GM19238 (cell line): ENCODE measurements at regions not wholly inside any gene's neighbourhood (a gene's known extent, or its start where the extent isn't known, plus 50 kb on each side); places are given as distances from the start of the nearest gene placed in this dataset.

Source experiments
- DNase-seq: peaks from one replicate; pipeline ENCODE4 v3.0.0; 2011; ENCODE audit warnings: low spot score; ENCODE audit not compliant: insufficient read length

DNA sequence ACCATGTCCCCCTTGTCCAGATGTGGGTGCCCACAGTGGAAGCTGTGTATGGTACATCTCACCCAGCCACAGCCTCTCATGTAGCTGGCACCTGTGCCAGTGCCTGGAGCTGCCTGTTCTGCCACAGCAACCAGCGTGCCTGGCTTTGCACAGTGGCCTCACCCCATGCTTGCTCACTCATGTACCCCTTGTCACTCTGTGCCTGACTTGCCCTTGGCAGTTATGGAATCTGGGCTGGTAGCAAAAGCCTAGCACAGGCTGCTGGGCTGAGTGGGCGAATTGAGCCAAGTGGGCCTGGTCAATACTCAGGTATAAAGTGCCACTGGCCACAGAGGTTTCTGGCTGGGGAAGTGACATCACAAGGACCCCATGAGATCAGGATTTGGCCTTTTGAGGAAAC is 264.2 kb downstream of the INSC start:
- no peak for DNase-seq

- no peak for DNase-seq
Measured at GRCh38 chr11:15379483-15379882, 264.8 kb downstream of the INSC start.

DNA sequence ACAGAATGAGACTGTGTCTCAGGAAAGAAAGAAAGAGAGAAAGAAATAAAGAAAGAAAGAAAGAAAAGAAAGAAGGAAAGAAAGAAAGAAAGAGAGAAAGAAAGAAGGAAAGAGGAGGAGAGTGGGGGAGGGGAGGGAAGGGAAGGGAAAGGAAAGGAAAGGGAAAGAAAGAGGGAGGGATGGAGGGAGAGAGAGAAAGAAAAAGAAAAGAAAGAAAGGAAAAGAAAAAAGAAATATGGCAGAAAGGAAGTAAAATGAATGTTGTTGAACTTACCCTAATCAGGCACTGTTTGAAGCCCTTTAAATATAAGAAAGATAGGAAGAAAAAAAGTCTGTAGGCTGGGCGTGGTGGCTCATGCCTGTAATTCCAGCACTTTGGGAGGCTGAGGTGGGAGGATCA is 276.1 kb downstream of the INSC start:
- no peak for DNase-seq

DNA sequence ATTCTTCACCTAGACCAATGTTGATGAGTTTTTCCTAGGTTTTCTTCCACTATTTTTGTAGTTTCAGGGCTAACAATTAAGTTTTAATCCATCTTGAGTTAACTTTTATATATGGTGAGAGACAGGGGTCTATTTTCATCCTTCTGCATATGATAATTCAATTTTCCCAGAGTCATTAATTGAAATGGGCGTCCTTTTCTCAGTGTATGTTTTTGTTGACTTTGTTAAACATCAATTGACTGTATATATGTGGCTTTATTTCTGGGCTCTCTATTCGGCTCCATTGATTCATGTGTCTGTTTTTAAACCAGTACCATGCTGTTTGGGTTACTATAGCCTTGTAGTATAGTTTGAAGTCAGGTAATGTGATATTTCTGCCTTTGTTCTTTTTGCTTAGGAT is 282.1 kb downstream of the INSC start:
- DNase-seq = no peak

DNA sequence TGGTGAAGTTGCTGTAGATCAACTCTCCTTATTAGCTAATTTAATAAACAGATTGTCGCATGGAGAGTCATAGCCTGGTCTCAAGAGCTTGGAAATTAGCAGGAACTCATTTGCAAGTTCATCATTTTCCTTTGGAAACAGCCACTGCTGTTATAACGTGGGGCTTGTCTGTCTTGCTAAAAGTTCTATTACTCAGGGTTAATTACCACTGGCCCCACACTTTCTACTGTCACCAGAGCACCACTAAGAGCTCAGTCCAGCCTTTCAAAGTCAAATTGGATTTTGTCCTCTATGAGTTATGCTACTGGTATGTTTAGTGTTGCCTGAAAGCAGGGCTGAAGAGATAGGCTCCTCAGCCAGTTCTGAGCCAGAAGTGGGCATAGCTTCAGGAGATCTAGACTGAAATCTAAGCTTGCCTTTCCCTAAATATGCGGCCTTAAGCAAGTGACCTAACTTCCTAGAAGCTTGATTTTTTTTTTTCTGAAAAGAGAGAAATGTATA is 292.2 kb downstream of the INSC start:
- DNase-seq = no peak

DNA sequence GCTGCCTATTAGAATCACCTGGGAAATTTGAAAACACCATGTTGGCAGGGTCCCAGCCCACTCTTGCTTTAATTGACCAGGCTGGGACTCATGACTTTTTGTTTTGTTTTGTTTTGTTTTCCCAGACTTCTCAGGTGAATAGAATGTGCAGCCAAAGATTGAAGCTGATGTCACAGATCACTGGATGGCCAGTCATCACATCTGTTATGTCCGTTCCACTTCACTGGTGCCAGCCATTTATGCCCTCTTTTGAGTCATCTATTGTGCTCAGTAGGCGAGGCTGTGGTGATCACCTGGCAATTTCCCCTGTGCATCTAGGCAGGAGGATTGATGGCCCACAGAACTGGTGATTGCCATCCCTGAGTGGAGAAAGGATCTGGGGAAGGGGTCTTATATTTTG is 297.3 kb downstream of the INSC start:
- DNase-seq = no peak

DNA sequence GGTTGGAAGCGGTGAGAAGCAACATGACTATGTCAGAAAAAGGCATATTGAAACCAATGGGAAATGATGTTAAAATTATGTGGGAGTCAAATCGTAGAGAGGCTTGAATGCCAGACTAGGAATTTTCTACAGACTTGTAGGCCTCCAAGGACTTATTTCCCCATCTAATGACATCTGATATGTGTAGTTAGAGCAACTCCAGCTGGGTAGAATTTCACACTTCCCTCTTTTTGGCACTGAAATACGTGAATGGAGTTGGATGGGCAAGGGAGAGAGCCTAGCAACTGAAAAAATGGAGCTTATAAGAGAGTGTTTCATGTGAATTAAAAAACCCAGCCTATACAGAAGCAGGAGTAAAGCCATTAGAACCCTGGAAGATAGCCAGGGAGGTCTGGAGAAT is 304.2 kb downstream of the INSC start:
- no peak for DNase-seq

DNA sequence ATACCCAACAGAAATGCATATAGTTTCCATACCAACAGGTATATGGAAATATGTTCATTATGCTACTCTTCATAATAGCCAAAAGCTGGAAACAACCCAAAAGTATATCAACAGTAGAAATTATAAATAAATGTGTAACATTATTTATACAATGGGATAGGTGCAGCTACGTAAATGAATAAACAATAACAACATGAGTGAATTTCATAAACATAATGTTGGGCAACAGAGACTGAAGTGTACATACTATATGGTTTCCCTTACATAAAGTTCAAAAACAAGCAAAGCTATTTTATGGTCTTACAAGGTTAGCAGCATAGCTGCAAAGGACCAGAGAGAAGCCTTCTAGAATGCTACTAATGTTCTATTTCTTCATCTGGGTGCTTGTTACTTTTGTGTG is 305.0 kb downstream of the INSC start:
- no peak for DNase-seq

DNA sequence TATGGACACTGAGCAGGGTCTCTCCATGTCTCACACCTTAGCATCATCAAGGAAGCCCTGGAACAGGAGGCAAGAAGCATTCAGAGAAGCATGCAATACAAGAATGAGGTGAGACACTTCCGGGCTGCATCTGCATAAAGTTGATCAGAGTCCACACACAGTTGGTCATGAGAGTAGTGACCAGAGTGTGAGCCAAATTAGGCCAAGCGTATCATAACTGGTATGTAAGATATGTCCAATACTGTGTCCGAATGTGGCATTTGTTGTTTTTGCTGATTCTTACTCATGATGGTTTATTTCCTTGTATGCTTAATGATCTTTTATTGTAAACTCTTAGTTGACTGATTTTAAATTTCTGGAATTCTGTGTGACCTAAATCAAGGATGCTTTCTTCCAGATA is 315.7 kb downstream of the INSC start:
- no peak for DNase-seq

DNA sequence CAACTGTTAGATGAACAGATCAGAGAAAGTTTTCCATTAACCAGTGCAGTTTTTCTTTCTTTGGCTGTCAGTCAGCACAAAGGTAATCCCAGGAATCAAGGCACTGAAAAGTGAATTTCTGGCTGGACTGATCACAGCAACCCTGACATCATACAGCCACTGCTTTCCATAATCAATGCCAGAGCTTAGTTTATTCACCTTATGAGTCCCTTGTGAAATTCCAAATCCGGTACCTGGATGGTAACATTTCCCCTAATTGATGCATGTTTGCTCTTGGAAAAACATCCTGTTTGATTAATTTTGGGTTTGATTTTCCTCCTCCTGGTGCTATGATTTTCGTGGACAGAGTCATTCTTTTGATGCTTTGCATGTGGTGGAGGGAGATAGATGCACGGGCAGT is 319.8 kb downstream of the INSC start:
- no peak for DNase-seq

GRCh38 chr11:15446315-15446714 is 331.6 kb downstream of the INSC start:
- no peak for DNase-seq

GRCh38 chr11:15446929-15447328 is 332.2 kb downstream of the INSC start:
- no peak for DNase-seq

DNA sequence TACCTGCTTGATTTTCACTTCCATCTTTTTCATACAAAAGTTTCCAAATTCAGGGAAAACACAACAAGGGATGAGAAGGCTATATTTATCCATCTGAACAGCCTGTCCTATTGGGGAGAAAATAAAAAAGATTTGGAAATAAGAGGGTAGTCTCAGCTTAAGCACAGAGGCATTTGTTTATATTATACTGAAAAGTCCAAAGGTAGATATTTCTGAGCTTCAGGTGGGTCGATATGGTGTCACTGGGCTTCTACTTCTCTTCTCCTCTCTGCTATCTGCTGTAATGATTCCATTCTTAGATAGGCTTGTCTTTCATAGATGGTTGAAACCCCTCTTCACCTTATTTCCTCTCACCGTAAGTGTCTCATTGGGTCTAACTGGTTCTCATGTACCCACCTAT is 337.0 kb downstream of the INSC start:
- DNase-seq = no peak

- DNase-seq = no peak
Measured at GRCh38 chr11:15453211-15453765, 338.6 kb downstream of the INSC start.

- DNase-seq = no peak
Measured at GRCh38 chr11:15468466-15468865, 353.7 kb downstream of the INSC start.

- DNase-seq = no peak
Measured at GRCh38 chr11:15471048-15471894, 356.5 kb downstream of the INSC start.

GRCh38 chr11:15471895-15472799 is 357.4 kb downstream of the INSC start:
- DNase-seq = no peak

- no peak for DNase-seq
Measured at GRCh38 chr11:15473954-15474837, 359.5 kb downstream of the INSC start.

GRCh38 chr11:15476371-15476917 is 361.7 kb downstream of the INSC start:
- no peak for DNase-seq

- DNase-seq = no peak
Measured at GRCh38 chr11:15481871-15482270, 367.1 kb downstream of the INSC start.

GRCh38 chr11:15483205-15483604 is 368.5 kb downstream of the INSC start:
- no peak for DNase-seq
